Urinary bladder (tissue), 3 donors: ENCODE measurements at regions not wholly inside any gene's neighbourhood (a gene's known extent, or its start where the extent isn't known, plus 50 kb on each side); places are given as distances from the start of the nearest gene placed in this dataset.

Source experiments
- DNase-seq: peaks from one replicate; pipeline ENCODE4 v3.0.0-alpha.2; 2015; ENCODE audit errors: extremely low spot score
- H3K27ac ChIP-seq: one replicate; pipeline ENCODE4 v1.5.1; 2013; ENCODE audit warnings: low read depth, mild to moderate bottlenecking, moderate library complexity
- H3K36me3 ChIP-seq: one replicate; pipeline ENCODE4 v1.6.1; 2013; ENCODE audit warnings: mild to moderate bottlenecking, moderate library complexity; ENCODE audit not compliant: insufficient read depth
- H3K4me1 ChIP-seq: one replicate; pipeline ENCODE4 v1.6.1; 2013; ENCODE audit warnings: mild to moderate bottlenecking, moderate library complexity; ENCODE audit not compliant: insufficient read depth
- H3K4me3 ChIP-seq: one replicate; pipeline ENCODE4 v1.5.1; 2013; ENCODE audit warnings: low read depth, low read length
- WGBS: extraction: QIAGEN DNeasy Blood & Tissue Kit; methylation state at CpG from one replicate; pipeline ENCODE4 v1.1.7; 2013; 5-methylcytosine and 5-hydroxymethylcytosine counted together
- donor health status: healthy with polysubstance abuse.
- donor health status: healthy.

- WGBS, result 70% methylated on average over 8 of the region's 8 CpGs
- Histone ChIP-seq H3K36me3 (no peaks in the 10 kb centered on the region), H3K27ac (no peak overlapping the region), H3K4me3 (no peak overlapping the region), H3K4me1 (no peaks in the 10 kb centered on the region)
- no peak for DNase-seq
Measured at GRCh38 chr2:16123421-16123820, 183.1 kb downstream of the MYCN start.

DNA sequence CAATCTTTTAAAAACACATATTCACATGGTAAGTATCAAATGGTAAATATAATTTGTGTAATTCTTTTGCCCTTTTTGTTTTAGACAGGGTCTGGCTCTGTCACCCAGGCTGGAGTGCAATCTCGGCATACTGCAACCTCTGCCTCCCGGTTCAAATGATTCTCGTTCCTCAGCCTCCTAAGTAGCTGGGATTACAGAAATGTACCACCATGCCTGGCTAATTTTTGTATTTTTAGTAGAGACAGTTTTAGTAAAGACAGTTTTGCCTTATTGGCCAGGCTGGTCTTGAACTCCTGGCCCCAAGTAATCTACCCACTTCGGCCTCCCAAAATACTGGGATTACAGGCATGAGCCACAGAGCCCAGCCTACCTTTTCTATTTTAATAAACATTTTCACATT, 182.2 kb downstream of the MYCN start:
- WGBS, result 96% methylated on average over 4 of the region's 4 CpGs

DNA sequence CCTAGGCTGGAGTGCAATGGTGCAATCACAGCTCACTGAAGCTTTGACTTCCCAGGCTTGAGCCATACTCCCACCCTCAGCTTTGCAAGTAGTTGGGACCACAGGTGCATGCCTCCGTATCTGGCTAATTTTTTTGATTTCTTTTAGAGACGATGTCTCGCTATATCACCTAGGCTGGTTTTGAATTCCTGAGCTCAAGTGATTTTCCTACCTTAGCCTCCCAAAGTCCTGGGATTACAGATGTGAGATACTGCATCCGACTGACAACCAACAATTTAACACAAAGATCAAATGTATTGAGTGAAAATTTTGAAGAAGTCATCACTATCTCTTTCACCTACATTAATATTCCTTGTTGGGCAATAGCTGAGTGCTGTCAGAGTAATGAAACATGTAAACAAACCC, 181.6 kb downstream of the MYCN start:
- H3K4me3 ChIP-seq, result no peak overlapping the region
- H3K36me3 ChIP-seq, result no peaks in the 10 kb centered on the region
- H3K27ac ChIP-seq, result no peak overlapping the region
- WGBS, result 93% methylated on average over 4 of the region's 4 CpGs
- no peaks in the 10 kb centered on the region for H3K4me1 ChIP-seq
- DNase-seq, result no peak

More for the DNA sequence above, 182.2 kb downstream of the MYCN start:
- H3K27ac ChIP-seq, result no peak overlapping the region
- H3K4me1 ChIP-seq, result no peaks in the 10 kb centered on the region
- no peak overlapping the region for H3K4me3 ChIP-seq
- no peaks in the 10 kb centered on the region for H3K36me3 ChIP-seq
- no peak for DNase-seq

DNA sequence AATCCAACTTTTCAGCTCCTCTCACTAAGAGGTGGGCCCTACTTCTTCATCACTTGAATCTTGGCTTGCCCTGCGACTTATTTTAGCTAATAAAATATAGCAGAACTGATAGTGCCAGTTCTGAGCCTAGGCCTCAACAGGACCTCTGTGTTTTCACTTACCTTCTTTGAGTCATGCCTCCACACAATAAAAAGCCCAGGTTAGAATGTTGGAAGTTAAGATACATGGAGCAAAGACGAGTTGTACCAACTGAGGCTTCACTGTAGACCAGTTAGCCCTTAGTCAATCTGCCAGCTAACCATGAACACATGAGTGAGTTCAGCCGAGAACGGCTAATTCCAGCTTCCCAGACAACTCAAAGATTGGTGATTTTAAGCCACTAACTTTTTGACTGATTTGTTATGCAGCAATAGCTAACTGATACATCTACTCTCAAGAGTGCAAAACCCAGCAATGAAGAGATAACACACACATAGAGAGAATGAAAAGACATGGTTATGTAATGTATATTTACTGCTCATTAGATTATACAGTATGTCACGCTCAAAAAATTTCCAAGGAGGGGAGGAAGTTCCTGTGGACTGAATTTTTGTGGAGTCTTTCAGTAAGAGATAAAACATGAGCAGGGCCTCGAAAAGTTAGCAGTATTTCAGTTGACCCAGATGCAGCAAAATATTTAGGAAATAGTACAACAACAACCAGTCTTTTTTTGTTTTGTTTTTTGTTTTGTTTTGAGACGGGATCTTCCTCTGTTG, 181.1 kb downstream of the MYCN start:
- DNase-seq, result no peak
- H3K36me3 ChIP-seq, result no peaks in the 10 kb centered on the region
- WGBS, result 88% methylated on average over 7 of the region's 7 CpGs
- no peak overlapping the region for H3K4me3 ChIP-seq
- no peaks in the 10 kb centered on the region for H3K4me1 ChIP-seq
- no peak overlapping the region for H3K27ac ChIP-seq

GRCh38 chr2:16120591-16121180, 180.3 kb downstream of the MYCN start:
- Histone ChIP-seq H3K4me1 (no peaks in the 10 kb centered on the region), H3K4me3 (no peak overlapping the region), H3K27ac (no peak overlapping the region), H3K36me3 (no peaks in the 10 kb centered on the region)
- DNase-seq, result no peak

- no peaks in the 10 kb centered on the region for H3K4me1 ChIP-seq
- DNase-seq, result no peak
- H3K27ac ChIP-seq, result no peak overlapping the region
- no peaks in the 10 kb centered on the region for H3K36me3 ChIP-seq
- no peak overlapping the region for H3K4me3 ChIP-seq
- 85% methylated on average over 3 of the region's 3 CpGs for WGBS
Measured at GRCh38 chr2:16119741-16120140, 179.4 kb downstream of the MYCN start.

- no peak for DNase-seq
- WGBS, result 89% methylated on average over 5 of the region's 5 CpGs
- Histone ChIP-seq H3K27ac (no peak overlapping the region), H3K36me3 (no peaks in the 10 kb centered on the region), H3K4me3 (no peak overlapping the region), H3K4me1 (no peaks in the 10 kb centered on the region)
Measured at GRCh38 chr2:16118611-16119590, 178.6 kb downstream of the MYCN start.

GRCh38 chr2:16117791-16118610, 177.7 kb downstream of the MYCN start:
- Histone ChIP-seq H3K36me3 (no peaks in the 10 kb centered on the region), H3K27ac (no peak overlapping the region), H3K4me1 (no peaks in the 10 kb centered on the region), H3K4me3 (no peak overlapping the region)
- DNase-seq, result no peak
- WGBS, result 88% methylated on average over 9 of the region's 9 CpGs

DNA sequence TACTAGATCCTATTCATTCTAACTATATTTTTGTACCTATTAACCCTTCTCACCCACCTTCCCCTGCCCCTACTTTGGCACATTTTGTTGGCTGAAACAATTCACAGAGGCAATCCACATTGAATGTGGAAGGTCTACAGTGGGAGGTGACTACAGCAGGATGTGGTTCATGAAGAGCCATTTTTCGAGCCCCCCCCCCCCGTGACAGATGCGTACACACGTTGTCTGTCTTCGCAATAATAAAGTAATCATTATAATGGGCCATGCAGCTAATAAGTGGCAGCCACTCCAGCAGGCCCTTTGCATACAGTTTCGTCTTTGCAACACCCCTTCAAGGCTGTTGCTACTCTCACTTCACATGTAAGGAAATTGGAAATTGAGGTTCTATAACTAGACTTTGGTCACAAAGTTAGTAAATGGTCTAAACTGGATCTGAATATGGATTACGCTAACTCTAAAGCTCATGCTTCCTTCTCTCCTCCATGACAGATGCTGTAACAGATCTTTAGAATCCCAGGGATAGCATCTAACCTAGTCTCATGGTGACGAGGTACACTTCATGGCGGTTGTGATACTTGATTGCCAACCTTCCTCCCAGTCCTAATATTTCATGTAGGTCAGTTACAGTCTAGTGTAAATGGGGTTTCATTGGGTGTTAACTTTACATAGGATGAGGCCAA, 176.8 kb downstream of the MYCN start:
- no peak overlapping the region for H3K4me3 ChIP-seq
- no peak for DNase-seq
- no peaks in the 10 kb centered on the region for H3K4me1 ChIP-seq
- H3K27ac ChIP-seq, result no peak overlapping the region
- WGBS, result 86% methylated on average over 9 of the region's 9 CpGs
- H3K36me3 ChIP-seq, result no peaks in the 10 kb centered on the region

DNA sequence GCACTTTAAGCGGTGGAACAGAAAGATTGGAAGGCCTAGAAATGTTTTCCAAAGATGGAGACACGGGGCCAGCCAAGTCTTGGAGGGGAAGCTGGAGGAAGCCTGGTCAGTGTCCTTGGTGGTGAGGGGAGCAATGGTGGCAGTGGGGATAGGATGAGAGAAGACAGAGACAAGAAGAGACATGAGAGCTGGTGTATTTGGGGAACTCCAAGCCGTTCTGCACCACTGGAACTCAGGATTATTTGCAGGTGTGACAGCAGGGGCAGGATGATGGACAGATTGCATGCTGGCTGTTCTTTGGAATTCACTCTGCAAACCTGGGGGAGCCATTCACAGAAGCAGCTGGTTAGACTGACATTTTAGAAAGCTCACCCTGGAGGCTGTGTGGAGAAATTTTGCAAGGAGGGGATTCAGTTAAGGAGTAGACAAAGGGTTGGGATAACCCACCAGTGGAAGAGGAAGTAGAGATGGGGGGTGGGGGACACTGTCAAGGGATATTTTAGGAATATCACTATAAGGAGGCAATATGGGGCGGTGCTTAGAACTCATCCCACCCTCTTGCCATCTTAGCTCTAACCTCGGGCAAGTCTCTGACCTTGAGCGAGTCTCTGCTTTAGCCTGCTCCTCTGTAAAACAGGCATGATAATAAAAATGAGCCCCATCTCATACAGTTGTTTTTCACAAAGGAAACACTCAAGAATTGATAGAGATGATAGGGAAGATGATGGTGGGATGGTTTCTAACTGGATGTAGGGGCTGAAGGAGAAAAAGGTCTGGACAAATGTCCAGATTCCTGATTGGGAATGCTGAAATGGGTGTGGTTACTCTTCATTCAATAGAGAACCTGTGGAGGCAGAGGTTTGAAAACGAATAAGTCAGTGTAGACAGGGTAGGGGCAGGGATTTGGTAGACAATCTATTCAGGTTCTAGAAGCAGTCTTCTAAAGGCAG, 175.8 kb downstream of the MYCN start:
- 85% methylated on average over 7 of the region's 7 CpGs for WGBS
- Histone ChIP-seq H3K36me3 (no peaks in the 10 kb centered on the region), H3K4me3 (no peak overlapping the region), H3K27ac (no peak overlapping the region), H3K4me1 (no peaks in the 10 kb centered on the region)
- DNase-seq, result no peak

DNA sequence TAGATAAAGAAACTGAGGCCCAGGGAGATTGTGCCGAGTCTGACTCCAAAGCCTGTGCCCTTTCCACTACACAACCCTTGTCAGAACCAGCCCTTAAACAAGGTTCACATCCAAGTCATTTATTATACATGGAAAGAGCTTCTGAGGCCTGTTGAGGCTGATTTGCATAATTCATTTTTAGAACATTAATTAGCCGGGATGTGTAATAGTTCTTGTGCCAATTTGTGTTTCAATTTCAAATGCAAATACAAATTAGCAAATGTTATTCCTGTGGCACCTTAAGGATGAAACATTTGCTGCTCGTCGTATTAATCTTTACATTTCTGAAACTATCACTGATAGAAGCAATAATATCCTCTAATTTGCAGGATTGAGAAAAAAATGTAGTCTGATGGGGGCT, 174.9 kb downstream of the MYCN start:
- no peak for DNase-seq
- no peak overlapping the region for H3K4me3 ChIP-seq
- no peaks in the 10 kb centered on the region for H3K36me3 ChIP-seq
- WGBS, result 90% methylated on average over 4 of the region's 4 CpGs
- no peak overlapping the region for H3K27ac ChIP-seq
- no peaks in the 10 kb centered on the region for H3K4me1 ChIP-seq

- Histone ChIP-seq H3K4me3 (no peak overlapping the region), H3K27ac (no peak overlapping the region), H3K4me1 (no peaks in the 10 kb centered on the region), H3K36me3 (no peaks in the 10 kb centered on the region)
- WGBS, result 75% methylated on average over 8 of the region's 8 CpGs
- no peak for DNase-seq
Measured at GRCh38 chr2:16114836-16115235, 174.5 kb downstream of the MYCN start.
